ENCODE measurements at regions not wholly inside any gene's neighbourhood (a gene's known extent, or its start where the extent isn't known, plus 50 kb on each side); places are given as distances from the start of the nearest gene placed in this dataset.

DNA sequence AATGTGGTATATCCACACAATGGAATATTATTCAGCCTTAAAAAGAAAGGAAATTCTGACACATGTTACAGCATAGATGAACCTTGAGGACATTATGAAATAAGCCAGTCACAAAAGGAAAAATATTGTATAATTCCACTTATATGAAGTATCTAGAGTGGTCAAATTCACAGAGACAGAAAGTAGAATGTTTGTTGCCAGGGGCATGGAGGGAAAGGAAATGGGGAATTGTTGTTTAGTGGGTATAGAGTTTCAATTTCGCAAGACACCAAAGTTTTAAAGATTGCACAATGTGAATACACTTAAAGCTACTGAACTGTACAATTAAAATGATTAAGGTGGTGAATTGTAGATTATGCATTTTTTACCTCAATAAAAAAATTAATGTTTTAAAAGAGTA lies 92.9 kb downstream of the TXNL1 start:
- DNase-seq, result no peak

DNA sequence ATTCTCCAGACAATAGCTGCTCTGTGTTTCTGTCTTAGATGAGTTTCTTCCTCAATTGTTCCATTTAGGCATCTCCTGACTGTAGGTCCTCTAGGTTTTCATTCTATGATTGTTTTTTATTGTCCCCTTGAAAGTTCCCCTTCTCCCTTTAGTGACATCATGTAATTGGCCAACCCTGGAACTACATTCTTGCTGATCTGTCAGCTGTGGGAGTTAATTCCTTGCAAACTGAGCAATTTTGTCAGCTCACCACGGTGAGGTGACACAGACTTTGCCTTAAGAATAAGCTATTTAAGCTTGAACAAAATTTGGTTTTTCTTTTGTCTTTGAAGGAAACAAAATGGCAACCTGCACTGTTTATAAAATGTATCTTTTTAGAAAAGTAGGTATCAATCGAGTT lies 95.9 kb downstream of the TXNL1 start:
- no peak for DNase-seq

- no peak for DNase-seq
Measured at GRCh38 chr18:56541793-56542192, 96.6 kb downstream of the TXNL1 start.

DNA sequence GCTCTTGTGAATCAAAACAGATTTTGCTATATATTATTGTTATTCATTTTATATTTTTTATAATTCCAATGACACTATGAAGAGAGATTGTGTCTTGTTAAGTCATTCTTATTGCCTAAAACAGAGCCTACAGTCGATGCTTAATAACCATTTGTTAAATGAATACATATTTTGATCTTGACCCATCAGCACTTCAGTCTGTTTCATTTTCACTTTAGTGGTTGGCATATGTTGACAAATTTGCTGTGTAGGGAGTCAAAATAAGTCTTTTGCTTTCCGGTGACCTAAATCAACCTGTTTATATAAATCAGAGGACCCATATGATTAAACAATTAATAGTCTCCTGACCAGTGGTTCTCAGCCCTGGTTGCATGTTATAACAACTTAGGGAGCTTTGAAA lies 97.1 kb downstream of the TXNL1 start:
- no peak for DNase-seq

GRCh38 chr18:56538746-56539145 lies 99.6 kb downstream of the TXNL1 start:
- no peak for DNase-seq

- DNase-seq, result no peak
Measured at GRCh38 chr18:56532176-56532840, 106.1 kb downstream of the TXNL1 start.

DNA sequence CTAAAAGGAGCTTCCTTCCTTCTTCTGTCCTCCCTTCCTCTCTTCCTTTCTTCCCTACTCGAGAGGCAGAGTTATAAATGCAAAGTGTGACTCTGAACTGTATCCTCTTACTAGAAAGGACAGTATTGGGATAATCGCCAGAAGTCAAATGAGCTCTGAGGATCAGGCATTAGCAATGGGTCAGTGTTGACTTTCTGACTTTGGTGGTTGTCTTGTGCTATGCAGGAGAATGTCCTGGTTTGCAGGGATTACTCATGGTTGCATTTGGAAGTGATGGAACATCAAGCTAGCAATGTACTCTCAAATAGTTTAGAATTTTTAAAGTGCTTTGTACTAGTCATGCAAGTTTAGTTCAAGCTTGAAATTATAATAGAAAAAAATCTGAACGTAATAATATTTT lies 115.6 kb downstream of the TXNL1 start:
- no peak for DNase-seq

DNA sequence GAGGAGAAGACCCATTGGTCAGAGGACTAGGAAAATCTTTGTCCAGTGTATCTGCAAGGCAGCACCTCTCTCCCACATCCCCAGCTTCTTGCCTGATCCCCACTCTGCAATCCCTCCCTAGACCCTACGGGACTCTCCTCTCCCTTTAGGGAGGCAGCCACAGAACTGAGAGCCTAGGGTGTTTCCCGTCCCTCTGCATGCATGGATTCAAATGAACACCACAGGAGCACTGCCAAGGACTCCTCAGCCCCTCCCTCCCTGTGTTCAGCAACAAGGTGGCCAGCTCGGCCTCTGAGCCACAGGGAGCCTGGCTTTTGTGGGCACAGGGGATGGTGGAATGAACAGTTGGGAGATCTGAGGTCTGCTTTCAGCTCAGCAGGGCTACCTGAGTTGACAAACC lies 117.1 kb downstream of the TXNL1 start:
- no peak for DNase-seq

DNA sequence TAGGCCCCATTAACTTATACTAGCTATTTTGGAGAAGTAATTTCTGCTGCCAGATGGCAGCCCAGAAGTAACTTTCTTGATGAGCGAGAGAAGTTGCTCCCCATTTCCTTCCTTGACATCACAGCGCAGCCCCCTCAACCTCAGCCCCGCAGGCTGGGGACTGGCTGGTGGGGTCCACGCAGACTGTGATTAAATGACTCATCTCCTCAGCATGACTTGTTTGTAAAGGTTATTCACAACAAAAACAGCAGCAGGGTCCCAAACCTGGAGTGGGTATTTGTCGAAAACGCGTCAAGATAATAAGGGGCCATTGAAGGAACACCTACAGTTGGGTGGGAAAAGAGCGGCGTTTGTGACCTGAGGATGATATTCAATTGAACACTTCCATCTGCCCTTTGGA lies 120.6 kb downstream of the TXNL1 start:
- DNase-seq, result no peak

- no peak for DNase-seq
Measured at GRCh38 chr18:56517196-56517595, 121.2 kb downstream of the TXNL1 start.

- no peak for DNase-seq
Measured at GRCh38 chr18:56516789-56517188, 121.6 kb downstream of the TXNL1 start.

- DNase-seq, result no peak
Measured at GRCh38 chr18:56515522-56515921, 122.9 kb downstream of the TXNL1 start.

DNA sequence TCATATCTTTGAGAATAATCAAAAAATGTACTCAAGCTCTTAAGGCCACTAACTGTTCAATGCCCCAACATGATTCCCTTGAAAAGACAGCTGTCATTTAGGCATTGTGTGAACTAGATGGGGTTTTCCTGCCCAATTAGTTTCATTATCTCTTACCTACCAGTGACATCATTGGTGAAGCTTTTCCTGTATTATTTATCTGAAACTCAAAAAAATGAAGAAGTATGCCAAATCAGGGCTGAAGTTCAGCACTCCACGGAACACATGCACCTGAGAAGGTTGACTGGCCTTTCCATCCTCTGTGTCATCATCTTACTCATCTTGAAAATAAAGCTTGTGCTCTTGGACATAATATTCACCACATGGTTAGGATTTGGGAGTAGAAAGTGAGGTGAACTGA lies 126.4 kb downstream of the TXNL1 start:
- no peak for DNase-seq

DNA sequence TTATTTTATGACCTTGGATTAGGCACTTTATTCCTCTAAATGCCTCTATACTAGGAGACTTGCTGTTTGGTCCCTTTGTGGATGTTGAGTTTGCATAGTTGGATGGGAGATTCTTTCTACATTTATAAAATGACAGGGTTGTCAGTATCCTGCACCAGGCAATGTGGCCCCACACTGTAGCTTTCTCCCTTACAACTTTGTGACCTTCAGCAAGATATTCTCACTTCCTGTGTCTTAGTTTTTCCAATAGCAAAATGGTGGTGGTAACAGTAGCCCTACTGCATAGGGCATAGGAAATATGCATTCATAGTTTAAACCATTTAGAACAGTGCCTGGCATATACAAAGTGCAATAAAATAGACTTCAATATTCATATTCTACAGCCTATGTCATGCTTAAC lies 128.3 kb downstream of the TXNL1 start:
- DNase-seq, result no peak

DNA sequence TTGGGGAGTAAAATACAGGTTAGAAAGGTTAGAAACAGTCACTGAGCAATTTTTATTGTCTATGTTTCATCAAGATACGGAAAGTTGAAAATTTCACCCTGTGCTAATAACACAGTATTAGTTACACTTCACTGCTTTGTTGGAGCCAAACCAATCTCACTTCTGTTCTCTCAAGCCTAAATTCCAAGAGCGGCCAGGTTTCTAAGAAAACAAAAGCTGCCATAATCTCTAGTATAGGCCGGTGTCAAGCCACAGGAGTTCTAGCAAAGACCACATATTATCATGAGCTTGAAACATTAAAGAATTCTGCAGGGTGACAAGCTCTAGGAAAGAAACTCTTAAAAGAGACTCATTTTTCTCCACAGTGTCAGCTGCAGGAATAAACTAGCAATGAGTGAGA lies 128.7 kb downstream of the TXNL1 start:
- no peak for DNase-seq

- DNase-seq, result no peak
Measured at GRCh38 chr18:56508370-56509036, 129.9 kb downstream of the TXNL1 start.

GRCh38 chr18:56505971-56506370 lies 132.4 kb downstream of the TXNL1 start:
- no peak for DNase-seq

- DNase-seq, result no peak
Measured at GRCh38 chr18:56505293-56505692, 133.1 kb downstream of the TXNL1 start.

DNA sequence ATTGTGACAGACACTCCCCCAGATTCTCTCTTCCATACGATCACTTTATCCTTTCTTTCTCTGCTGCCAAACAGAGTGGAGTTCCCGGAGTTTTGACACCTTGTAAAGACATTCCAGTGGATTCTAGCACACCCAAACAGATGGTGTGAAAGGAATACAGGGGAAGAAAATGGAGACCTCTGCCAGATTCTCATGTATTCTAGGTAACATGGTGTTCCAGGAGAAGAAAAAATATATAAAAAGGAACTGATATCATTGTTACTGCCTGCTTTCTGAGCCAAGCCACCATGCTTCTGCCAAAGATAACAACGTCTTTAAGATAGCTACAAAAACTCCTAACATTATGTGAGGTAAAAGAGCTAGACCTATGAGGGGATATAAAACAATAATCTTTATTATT lies 136.5 kb downstream of the TXNL1 start:
- DNase-seq, result no peak

GRCh38 chr18:56495884-56496283 lies 142.5 kb downstream of the TXNL1 start:
- DNase-seq, result no peak

GRCh38 chr18:56493531-56493930 lies 144.9 kb downstream of the TXNL1 start:
- DNase-seq, result no peak

- DNase-seq, result no peak
Measured at GRCh38 chr18:56492136-56492535, 146.3 kb downstream of the TXNL1 start.

GRCh38 chr18:56490942-56491341 lies 147.4 kb downstream of the TXNL1 start:
- no peak for DNase-seq

GRCh38 chr18:56489893-56490292 lies 148.5 kb downstream of the TXNL1 start:
- no peak for DNase-seq

- no peak for DNase-seq
Measured at GRCh38 chr18:56488739-56489138, 149.7 kb downstream of the TXNL1 start.

All from SHP77 treated with DMSO at 0.1 percent for 48 hours (cell line).